PC-9 (cell line): ENCODE measurements at regions not wholly inside any gene's neighbourhood (a gene's known extent, or its start where the extent isn't known, plus 50 kb on each side); places are given as distances from the start of the nearest gene placed in this dataset.

ENCODE experiments used
- EZH2 ChIP-seq: fragments of 200-600 bp; sonication (generic); IDR thresholded peaks from 2 replicates; pipeline ENCODE4 v1.8.0; 2017; ENCODE audit warnings: antibody characterized with exemption, low read depth
- TF ChIP-seq, protein P1 (sequence below): fragments of 200-600 bp; sonication (generic); conservative IDR thresholded peaks from 2 replicates; pipeline ENCODE4 v1.6.1; 2017; ENCODE audit warnings: mixed run types, antibody characterized with exemption, mild to moderate bottlenecking, moderate library complexity

DNA sequence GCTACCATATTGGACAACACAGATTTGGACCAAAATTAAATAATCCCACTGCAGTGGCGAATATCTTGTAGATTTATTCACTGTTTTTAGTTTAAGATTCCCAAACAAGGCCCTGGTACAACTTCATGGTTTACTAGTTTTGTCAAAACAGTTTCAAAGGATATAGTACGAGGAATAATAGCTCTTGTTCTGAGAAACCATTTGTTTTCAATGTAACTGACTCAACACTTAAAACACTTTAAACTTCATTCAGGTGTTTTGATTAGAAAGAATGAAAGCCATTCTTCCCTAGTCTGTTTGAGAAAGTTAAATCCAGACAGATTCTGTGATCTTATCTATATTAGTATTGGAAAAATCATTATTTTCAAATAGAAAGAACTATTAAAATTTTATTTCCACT lies 276.4 kb upstream of the MKLN1 start:
- TF ChIP-seq, protein P1, sequence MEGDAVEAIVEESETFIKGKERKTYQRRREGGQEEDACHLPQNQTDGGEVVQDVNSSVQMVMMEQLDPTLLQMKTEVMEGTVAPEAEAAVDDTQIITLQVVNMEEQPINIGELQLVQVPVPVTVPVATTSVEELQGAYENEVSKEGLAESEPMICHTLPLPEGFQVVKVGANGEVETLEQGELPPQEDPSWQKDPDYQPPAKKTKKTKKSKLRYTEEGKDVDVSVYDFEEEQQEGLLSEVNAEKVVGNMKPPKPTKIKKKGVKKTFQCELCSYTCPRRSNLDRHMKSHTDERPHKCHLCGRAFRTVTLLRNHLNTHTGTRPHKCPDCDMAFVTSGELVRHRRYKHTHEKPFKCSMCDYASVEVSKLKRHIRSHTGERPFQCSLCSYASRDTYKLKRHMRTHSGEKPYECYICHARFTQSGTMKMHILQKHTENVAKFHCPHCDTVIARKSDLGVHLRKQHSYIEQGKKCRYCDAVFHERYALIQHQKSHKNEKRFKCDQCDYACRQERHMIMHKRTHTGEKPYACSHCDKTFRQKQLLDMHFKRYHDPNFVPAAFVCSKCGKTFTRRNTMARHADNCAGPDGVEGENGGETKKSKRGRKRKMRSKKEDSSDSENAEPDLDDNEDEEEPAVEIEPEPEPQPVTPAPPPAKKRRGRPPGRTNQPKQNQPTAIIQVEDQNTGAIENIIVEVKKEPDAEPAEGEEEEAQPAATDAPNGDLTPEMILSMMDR = no peak
- no peak for TF ChIP-seq EZH2
